Stomach (tissue), 4 donors: ENCODE measurements at regions not wholly inside any gene's neighbourhood (a gene's known extent, or its start where the extent isn't known, plus 50 kb on each side); places are given as distances from the start of the nearest gene placed in this dataset.

ENCODE experiments used
- EP300 ChIP-seq: sonication (generic); formaldehyde crosslinking; IDR thresholded peaks from one replicate; pipeline ENCODE4 v1.6.1; 2017; ENCODE audit warnings: antibody characterized with exemption
- POLR2A ChIP-seq, 4 donors: fragments of 450-650 bp; IDR thresholded peaks; one replicate each; pipeline ENCODE4 v1.6.1; 2016; ENCODE audit warnings: antibody characterized with exemption in 4 of 4, control low read depth in 2 of 4, mild to moderate bottlenecking in 1 of 4, moderate library complexity in 1 of 4
- TF ChIP-seq, protein P1 (sequence below), 7 experiments: fragments of 450-650 bp in 4 of 7; fragments of 200-600 bp in 3 of 7; sonication (generic) in 3 of 7; IDR thresholded peaks; one replicate each; pipeline ENCODE4 v1.5.1; 2016 to 2019; ENCODE audit warnings: antibody characterized with exemption in 7 of 7, control low read depth in 2 of 7, mild to moderate bottlenecking in 1 of 7

DNA sequence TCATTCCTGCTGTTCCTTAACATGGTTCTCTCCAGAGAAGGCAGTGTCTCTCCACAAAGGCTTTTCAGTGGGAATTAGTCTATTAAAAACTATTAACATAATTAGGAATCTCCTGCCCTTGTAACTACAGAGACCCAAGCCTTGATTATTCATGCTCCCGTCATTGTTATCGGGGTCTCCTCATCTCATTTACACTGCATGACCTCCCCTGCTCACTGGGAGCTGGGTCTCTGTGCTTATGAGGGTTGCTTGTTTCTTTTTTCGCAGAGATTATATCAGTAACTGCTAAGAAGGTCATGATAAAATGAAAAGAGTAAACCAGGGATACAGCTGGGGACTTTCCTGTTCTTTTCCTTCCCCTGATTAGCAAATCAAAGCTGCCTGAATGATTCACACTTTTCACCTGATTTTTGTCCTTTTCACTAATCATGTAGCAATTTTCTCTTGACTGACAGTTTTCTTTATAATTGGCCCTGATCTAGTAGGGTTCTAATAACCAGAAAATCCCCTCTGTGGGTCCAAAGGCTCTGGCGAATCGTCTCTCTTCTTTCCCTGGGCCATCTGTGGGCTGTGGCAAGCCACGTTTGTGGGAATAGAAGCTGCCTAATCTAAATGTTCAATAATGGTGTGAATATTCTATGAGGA, 116.5 kb upstream of the BARHL2 start:
- TF ChIP-seq, protein P1, sequence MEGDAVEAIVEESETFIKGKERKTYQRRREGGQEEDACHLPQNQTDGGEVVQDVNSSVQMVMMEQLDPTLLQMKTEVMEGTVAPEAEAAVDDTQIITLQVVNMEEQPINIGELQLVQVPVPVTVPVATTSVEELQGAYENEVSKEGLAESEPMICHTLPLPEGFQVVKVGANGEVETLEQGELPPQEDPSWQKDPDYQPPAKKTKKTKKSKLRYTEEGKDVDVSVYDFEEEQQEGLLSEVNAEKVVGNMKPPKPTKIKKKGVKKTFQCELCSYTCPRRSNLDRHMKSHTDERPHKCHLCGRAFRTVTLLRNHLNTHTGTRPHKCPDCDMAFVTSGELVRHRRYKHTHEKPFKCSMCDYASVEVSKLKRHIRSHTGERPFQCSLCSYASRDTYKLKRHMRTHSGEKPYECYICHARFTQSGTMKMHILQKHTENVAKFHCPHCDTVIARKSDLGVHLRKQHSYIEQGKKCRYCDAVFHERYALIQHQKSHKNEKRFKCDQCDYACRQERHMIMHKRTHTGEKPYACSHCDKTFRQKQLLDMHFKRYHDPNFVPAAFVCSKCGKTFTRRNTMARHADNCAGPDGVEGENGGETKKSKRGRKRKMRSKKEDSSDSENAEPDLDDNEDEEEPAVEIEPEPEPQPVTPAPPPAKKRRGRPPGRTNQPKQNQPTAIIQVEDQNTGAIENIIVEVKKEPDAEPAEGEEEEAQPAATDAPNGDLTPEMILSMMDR (IDR thresholded peaks at IDR 0.05): no peak
- TF ChIP-seq EP300 (no peak), POLR2A (IDR thresholded peaks at IDR 0.05) (no peak)
